Activated CD4-positive, alpha-beta memory T cell treated with anti-CD3 and anti-CD28 coated beads for 36 hours (primary cell): ENCODE measurements at regions not wholly inside any gene's neighbourhood (a gene's known extent, or its start where the extent isn't known, plus 50 kb on each side); places are given as distances from the start of the nearest gene placed in this dataset.
A peak's percentile ranks its signal among the peaks of the same experiment; 100 is the strongest.
"Not testable (repeated sequence)": the region's sequence is repeated elsewhere in the genome, so short reads cannot be mapped to it uniquely, and the experiment has no call there.

Source experiments
- CTCF ChIA-PET: fragments of 350-600 bp; sonication (Branson Sonifier 250); formaldehyde crosslinking; loops from one replicate; lab custom pipeline; 2021; ENCODE audit warnings: antibody characterized with exemption, inconsistent platforms; lab: Charles Lee
- POLR2A ChIA-PET: fragments of 350-600 bp; sonication (Branson Sonifier 250); formaldehyde crosslinking; loops from one replicate; lab custom pipeline; 2021; ENCODE audit warnings: antibody characterized with exemption; lab: Charles Lee
- DNase-seq: peaks from one replicate; pipeline ENCODE4 v3.0.0-alpha.2; 2020
- H3K27ac Mint-ChIP-seq: one replicate; pipeline ENCODE4 v1.8.0; 2021; ENCODE audit warnings: mixed read lengths
- H3K27me3 Mint-ChIP-seq: one replicate; pipeline ENCODE4 v1.8.0; 2021; ENCODE audit warnings: mixed read lengths
- H3K36me3 Mint-ChIP-seq: one replicate; pipeline ENCODE4 v1.8.0; 2021; ENCODE audit warnings: mixed read lengths
- H3K4me1 Mint-ChIP-seq: one replicate; pipeline ENCODE4 v1.8.0; 2021; ENCODE audit warnings: low read depth, mixed read lengths
- H3K4me3 Mint-ChIP-seq: one replicate; pipeline ENCODE4 v1.8.0; 2021; ENCODE audit warnings: mild to moderate bottlenecking, mixed read lengths
- H3K9me3 Mint-ChIP-seq: one replicate; pipeline ENCODE4 v1.8.0; 2021; ENCODE audit warnings: mixed read lengths
- intact Hi-C: fragments of 100-400 bp; cut with micrococcal nuclease; formaldehyde crosslinking; loops from one replicate; pipeline ENCODE4 v1.15.1; 2023

GRCh38 chr1:99401556-99401955 lies 137.3 kb downstream of the PLPPR4 start:
- H3K4me1 Mint-ChIP-seq, POLR2A ChIA-PET, H3K27me3 Mint-ChIP-seq, H3K9me3 Mint-ChIP-seq, H3K36me3 Mint-ChIP-seq, intact Hi-C loops, H3K27ac Mint-ChIP-seq, CTCF ChIA-PET, DNase-seq, H3K4me3 Mint-ChIP-seq: not testable (repeated sequence)

DNA sequence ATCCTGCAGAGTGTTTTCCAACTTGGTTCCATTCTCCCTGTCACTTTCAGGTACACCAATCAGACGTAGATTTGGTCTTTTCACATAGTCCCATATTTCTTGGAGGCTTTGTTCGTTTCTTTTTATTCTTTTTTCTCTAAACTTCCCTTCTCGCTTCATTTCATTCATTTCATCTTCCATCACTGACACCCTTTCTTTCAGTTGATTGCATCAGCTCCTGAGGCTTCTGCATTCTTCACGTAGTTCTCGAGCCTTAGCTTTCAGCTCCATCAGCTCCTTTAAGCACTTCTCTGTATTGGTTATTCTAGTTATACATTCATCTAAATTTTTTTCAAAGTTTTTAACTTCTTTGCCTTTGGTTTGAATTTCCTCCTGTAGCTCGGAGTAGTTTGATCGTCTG lies 140.1 kb downstream of the PLPPR4 start:
- POLR2A ChIA-PET, DNase-seq, H3K9me3 Mint-ChIP-seq, H3K4me1 Mint-ChIP-seq, H3K36me3 Mint-ChIP-seq, intact Hi-C loops, H3K27ac Mint-ChIP-seq, H3K27me3 Mint-ChIP-seq, CTCF ChIA-PET, H3K4me3 Mint-ChIP-seq: not testable (repeated sequence)

GRCh38 chr1:99405325-99405724 lies 141.0 kb downstream of the PLPPR4 start:
- H3K36me3 Mint-ChIP-seq, POLR2A ChIA-PET, H3K9me3 Mint-ChIP-seq, H3K4me3 Mint-ChIP-seq, H3K27ac Mint-ChIP-seq, intact Hi-C loops, H3K27me3 Mint-ChIP-seq, H3K4me1 Mint-ChIP-seq, CTCF ChIA-PET, DNase-seq: not testable (repeated sequence)

- ChIA-PET CTCF (no interaction called here), POLR2A (no interaction called here)
- no peaks in the 10 kb centered on the region for H3K9me3 Mint-ChIP-seq
Observed at GRCh38 chr1:99407018-99407417, 142.7 kb downstream of the PLPPR4 start.

GRCh38 chr1:99424087-99424486 lies 159.8 kb downstream of the PLPPR4 start:
- Mint-ChIP-seq H3K27me3 (peaks cover 2% of the 10 kb centered on the region), H3K4me3 (no peak overlapping the region), H3K4me1 (no peaks in the 10 kb centered on the region), H3K9me3 (peaks cover 2% of the 10 kb centered on the region), H3K36me3 (no peaks in the 10 kb centered on the region), H3K27ac (no peak overlapping the region)
- intact Hi-C loops: no loop called here
- ChIA-PET POLR2A (no interaction called here), CTCF (no interaction called here)
- DNase-seq: no peak

More at GRCh38 chr1:99407018-99407417, 142.7 kb downstream of the PLPPR4 start:
- DNase-seq: no peak
- intact Hi-C loops: no loop called here
- peaks cover 2% of the 10 kb centered on the region for H3K27me3 Mint-ChIP-seq
- no peaks in the 10 kb centered on the region for H3K36me3 Mint-ChIP-seq
- H3K27ac Mint-ChIP-seq: no peak overlapping the region
- no peak overlapping the region for H3K4me3 Mint-ChIP-seq
- H3K4me1 Mint-ChIP-seq: no peaks in the 10 kb centered on the region

GRCh38 chr1:99429754-99430153 lies 165.5 kb downstream of the PLPPR4 start:
- H3K4me1 Mint-ChIP-seq: no peaks in the 10 kb centered on the region
- no peak overlapping the region for H3K27ac Mint-ChIP-seq
- peaks cover 2% of the 10 kb centered on the region for H3K27me3 Mint-ChIP-seq
- ChIA-PET POLR2A (no interaction called here), CTCF (no interaction called here)
- intact Hi-C loops: no loop called here
- no peak overlapping the region for H3K4me3 Mint-ChIP-seq
- H3K36me3 Mint-ChIP-seq: no peaks in the 10 kb centered on the region
- DNase-seq: no peak
- H3K9me3 Mint-ChIP-seq: peaks cover 4% of the 10 kb centered on the region

- no peak overlapping the region for H3K4me3 Mint-ChIP-seq
- no peaks in the 10 kb centered on the region for H3K36me3 Mint-ChIP-seq
- peaks cover 3% of the 10 kb centered on the region for H3K27me3 Mint-ChIP-seq
- CTCF ChIA-PET: no interaction called here
- H3K27ac Mint-ChIP-seq: no peak overlapping the region
- intact Hi-C loops: no loop called here
- peaks cover 8% of the 10 kb centered on the region for H3K4me1 Mint-ChIP-seq
- DNase-seq: no peak
- POLR2A ChIA-PET: no interaction called here
- no peaks in the 10 kb centered on the region for H3K9me3 Mint-ChIP-seq
Observed at GRCh38 chr1:99438656-99439230, 174.5 kb downstream of the PLPPR4 start.

DNA sequence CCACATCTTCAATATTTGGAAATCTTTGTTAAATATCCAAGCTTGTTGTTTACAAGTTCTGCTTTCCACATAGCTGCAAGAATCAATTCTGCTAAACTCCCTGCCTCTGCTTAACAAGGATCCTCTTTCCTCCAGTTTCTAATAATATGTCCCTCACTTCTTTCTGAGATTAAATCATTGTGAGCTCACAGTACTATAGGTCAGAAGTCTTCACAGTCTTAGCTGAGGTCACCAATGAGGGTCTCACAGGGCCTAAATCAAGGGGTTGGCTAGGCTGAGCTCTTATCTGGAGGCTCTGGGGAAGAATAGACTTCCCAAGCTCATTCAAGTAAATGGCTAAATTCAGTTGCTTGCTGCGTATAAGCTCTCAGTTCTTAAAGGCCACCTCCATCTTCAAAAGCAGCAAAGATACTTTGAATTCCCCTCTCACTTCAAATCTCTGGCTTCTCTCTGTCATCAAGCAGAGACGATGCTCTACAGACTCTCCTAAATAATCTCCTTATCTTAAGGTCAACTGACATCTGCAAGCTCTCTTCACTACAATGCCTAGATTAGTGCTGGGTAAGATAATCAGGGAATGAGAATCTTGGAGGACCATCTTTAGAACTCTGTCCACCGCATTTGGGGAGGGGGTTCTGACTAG lies 175.3 kb downstream of the PLPPR4 start:
- DNase-seq: no peak
- H3K27ac Mint-ChIP-seq: no peak overlapping the region
- H3K36me3 Mint-ChIP-seq: no peaks in the 10 kb centered on the region
- peaks cover 3% of the 10 kb centered on the region for H3K27me3 Mint-ChIP-seq
- ChIA-PET CTCF (interaction anchor here (1.2 kb wide), 1 partner anchor 41 kb away, joined by 4 read pairs; no protein-coding TSS in a partner anchor), POLR2A (no interaction called here)
- peaks cover 8% of the 10 kb centered on the region for H3K4me1 Mint-ChIP-seq
- no peak overlapping the region for H3K4me3 Mint-ChIP-seq
- no peaks in the 10 kb centered on the region for H3K9me3 Mint-ChIP-seq
- intact Hi-C loops: no loop called here

DNA sequence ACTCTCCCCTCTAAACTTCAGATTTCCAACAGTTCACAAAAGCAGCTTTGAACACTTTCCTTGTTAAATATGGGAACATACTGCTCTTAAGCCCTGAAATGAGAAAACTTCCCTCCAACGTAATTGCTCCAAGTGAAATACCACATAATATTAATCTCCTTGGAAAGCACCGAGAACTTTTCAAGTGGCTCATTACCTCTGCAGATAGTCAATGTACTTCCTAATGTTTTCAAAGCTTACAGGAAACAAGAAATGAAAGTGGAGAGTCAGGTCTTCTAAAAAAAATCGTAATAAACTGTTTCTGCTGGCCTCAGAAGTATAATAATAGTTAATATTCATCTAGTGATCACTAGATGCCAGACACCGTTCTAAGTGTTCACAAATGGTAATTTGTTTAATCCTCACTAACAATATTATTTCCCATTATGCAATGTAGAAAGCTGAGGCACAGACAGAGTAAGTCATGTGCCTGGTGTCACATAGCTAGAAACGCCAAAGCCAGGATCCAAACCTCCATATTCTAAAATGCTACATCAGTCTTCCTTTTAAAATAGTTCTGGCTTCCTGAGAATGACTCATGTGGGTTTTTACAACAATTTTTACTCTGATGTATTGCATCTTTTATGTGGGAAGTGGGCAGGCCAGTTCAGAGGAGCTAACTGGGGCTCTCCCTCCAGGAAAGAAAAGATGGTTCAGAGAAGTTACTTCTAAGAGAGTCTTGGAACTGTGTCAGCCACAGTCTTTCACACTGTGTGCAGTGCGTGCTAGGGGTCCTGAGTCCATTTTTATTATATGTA lies 177.2 kb downstream of the PLPPR4 start:
- Mint-ChIP-seq H3K4me1 (peaks cover 8% of the 10 kb centered on the region), H3K27me3 (peaks cover 2% of the 10 kb centered on the region), H3K27ac (no peak overlapping the region), H3K9me3 (no peaks in the 10 kb centered on the region), H3K36me3 (no peaks in the 10 kb centered on the region), H3K4me3 (no peak overlapping the region)
- ChIA-PET POLR2A (no interaction called here), CTCF (interaction anchor here (0.8 kb wide), 1 partner anchor 648 kb away, joined by 3 read pairs; no protein-coding TSS in a partner anchor)
- DNase-seq: peak; percentile 13
- intact Hi-C loops: no loop called here

- H3K9me3 Mint-ChIP-seq, H3K27ac Mint-ChIP-seq, POLR2A ChIA-PET, DNase-seq, H3K4me3 Mint-ChIP-seq, H3K36me3 Mint-ChIP-seq, H3K27me3 Mint-ChIP-seq, intact Hi-C loops, CTCF ChIA-PET, H3K4me1 Mint-ChIP-seq: not testable (repeated sequence)
Observed at GRCh38 chr1:99444211-99444927, 180.1 kb downstream of the PLPPR4 start.

GRCh38 chr1:99445071-99445470 lies 180.8 kb downstream of the PLPPR4 start:
- CTCF ChIA-PET: no interaction called here
- H3K27me3 Mint-ChIP-seq: peaks cover 3% of the 10 kb centered on the region
- intact Hi-C loops: no loop called here
- no peak overlapping the region for H3K4me3 Mint-ChIP-seq
- no peak overlapping the region for H3K27ac Mint-ChIP-seq
- H3K4me1 Mint-ChIP-seq: peaks cover 8% of the 10 kb centered on the region
- POLR2A ChIA-PET: no interaction called here
- H3K36me3 Mint-ChIP-seq: no peaks in the 10 kb centered on the region
- H3K9me3 Mint-ChIP-seq: no peaks in the 10 kb centered on the region
- no peak for DNase-seq

DNA sequence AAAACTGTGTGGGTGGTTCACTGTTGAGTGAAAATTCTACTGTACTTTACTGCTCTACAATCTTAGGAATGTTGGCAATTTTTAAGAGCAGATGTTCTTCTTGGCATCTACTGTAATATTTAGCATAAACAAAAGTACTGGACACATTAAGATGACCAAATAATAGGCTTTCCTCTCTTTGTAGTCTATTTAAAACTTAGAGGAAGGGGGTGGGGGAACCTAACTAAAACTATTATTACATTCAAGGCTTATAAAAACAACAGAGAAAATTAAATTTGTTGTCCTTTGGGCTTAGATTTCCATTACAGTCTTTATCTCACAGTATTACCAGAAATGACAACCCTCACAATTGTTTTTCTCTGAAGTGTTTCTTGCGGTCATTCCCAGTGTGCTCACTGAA lies 181.2 kb downstream of the PLPPR4 start:
- DNase-seq: no peak
- Mint-ChIP-seq H3K27me3 (peaks cover 3% of the 10 kb centered on the region), H3K4me3 (no peak overlapping the region), H3K36me3 (no peaks in the 10 kb centered on the region), H3K4me1 (peaks cover 8% of the 10 kb centered on the region), H3K27ac (no peak overlapping the region), H3K9me3 (no peaks in the 10 kb centered on the region)
- CTCF ChIA-PET: no interaction called here
- POLR2A ChIA-PET: no interaction called here
- intact Hi-C loops: no loop called here
